Anterior cingulate cortex (tissue), 58 donors: ENCODE measurements at regions not wholly inside any gene's neighbourhood (a gene's known extent, or its start where the extent isn't known, plus 50 kb on each side); places are given as distances from the start of the nearest gene placed in this dataset.
"Not testable (repeated sequence)": the region's sequence is repeated elsewhere in the genome, so short reads cannot be mapped to it uniquely, and the experiment has no call there.

Experiments used
- DNase-seq, 58 donors: peaks; one replicate each; lab custom pipeline; 2025; lab: John Stamatoyannopoulos, UW

GRCh38 chr14:54230645-54231044 lies 166.2 kb upstream of the CDKN3 start:
- DNase-seq: no peak

- DNase-seq: no peak
Measured at GRCh38 chr14:54232735-54233134, 164.1 kb upstream of the CDKN3 start.

- DNase-seq: no peak
Measured at GRCh38 chr14:54241517-54241916, 155.3 kb upstream of the CDKN3 start.

GRCh38 chr14:54251356-54251755 lies 145.5 kb upstream of the CDKN3 start:
- DNase-seq: no peak

- no peak for DNase-seq
Measured at GRCh38 chr14:54252072-54252730, 144.6 kb upstream of the CDKN3 start.

GRCh38 chr14:54253195-54253947 lies 143.4 kb upstream of the CDKN3 start:
- DNase-seq: no peak

GRCh38 chr14:54256156-54256555 lies 140.7 kb upstream of the CDKN3 start:
- DNase-seq: no peak

GRCh38 chr14:54257424-54257823 lies 139.4 kb upstream of the CDKN3 start:
- DNase-seq: no peak

GRCh38 chr14:54258382-54258781 lies 138.4 kb upstream of the CDKN3 start:
- DNase-seq: no peak

- no peak for DNase-seq
Measured at GRCh38 chr14:54259821-54260220, 137.0 kb upstream of the CDKN3 start.

GRCh38 chr14:54261283-54261682 lies 135.5 kb upstream of the CDKN3 start:
- DNase-seq: no peak

GRCh38 chr14:54266616-54267015 lies 130.2 kb upstream of the CDKN3 start:
- DNase-seq: not testable (repeated sequence)

GRCh38 chr14:54267172-54267571 lies 129.6 kb upstream of the CDKN3 start:
- no peak for DNase-seq

- no peak for DNase-seq
Measured at GRCh38 chr14:54275997-54276725, 120.6 kb upstream of the CDKN3 start.

- DNase-seq: no peak
Measured at GRCh38 chr14:54278087-54278486, 118.7 kb upstream of the CDKN3 start.

- no peak for DNase-seq
Measured at GRCh38 chr14:54278665-54279295, 118.0 kb upstream of the CDKN3 start.

GRCh38 chr14:54282849-54283248 lies 114.0 kb upstream of the CDKN3 start:
- DNase-seq: no peak

- DNase-seq: no peak
Measured at GRCh38 chr14:54285030-54285429, 111.8 kb upstream of the CDKN3 start.

- DNase-seq: no peak
Measured at GRCh38 chr14:54291491-54292191, 105.2 kb upstream of the CDKN3 start.

- DNase-seq: no peak
Measured at GRCh38 chr14:54294802-54295201, 102.0 kb upstream of the CDKN3 start.
